H7 (cell line): ENCODE measurements at regions not wholly inside any gene's neighbourhood (a gene's known extent, or its start where the extent isn't known, plus 50 kb on each side); places are given as distances from the start of the nearest gene placed in this dataset.

Experiments used
- DNase-seq: peaks from one replicate; pipeline ENCODE4 v3.0.0; 2012
- H3K27me3 ChIP-seq: 2 replicates; pipeline ENCODE4 v1.6.0; 2011; ENCODE audit warnings: mild to moderate bottlenecking, low read length; ENCODE audit not compliant: control insufficient read depth, insufficient read depth
- H3K36me3 ChIP-seq: replicated peaks from 2 replicates; pipeline ENCODE4 v1.5.1; 2011; ENCODE audit warnings: low read length; ENCODE audit not compliant: control insufficient read depth, insufficient read depth
- H3K4me3 ChIP-seq: 2 replicates; pipeline ENCODE4 v1.5.1; 2011; ENCODE audit warnings: low read depth, mild to moderate bottlenecking, control low read depth, low read length, moderate library complexity; ENCODE audit not compliant: insufficient read depth

DNA sequence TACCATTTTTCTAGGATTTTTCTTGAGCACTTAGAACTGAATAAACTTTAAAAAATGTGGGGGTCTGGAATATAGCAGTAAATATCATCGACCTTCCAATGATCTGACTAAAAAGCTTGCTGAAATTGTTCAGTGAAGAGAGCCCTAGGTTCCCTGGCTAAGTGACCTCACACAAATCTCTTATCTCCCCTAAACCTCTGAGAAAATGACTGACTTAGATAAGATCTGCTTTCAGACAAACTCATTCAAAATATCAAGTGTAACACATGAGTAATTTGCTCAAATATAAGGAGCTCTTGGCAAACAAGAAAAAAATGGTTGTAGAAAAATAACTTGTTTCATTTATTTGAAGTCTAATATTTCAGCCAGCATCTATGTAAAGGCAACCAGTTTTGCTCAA, 441.7 kb upstream of the SLIT2 start:
- DNase-seq = no peak
- no peaks in the 10 kb centered on the region for H3K36me3 ChIP-seq

DNA sequence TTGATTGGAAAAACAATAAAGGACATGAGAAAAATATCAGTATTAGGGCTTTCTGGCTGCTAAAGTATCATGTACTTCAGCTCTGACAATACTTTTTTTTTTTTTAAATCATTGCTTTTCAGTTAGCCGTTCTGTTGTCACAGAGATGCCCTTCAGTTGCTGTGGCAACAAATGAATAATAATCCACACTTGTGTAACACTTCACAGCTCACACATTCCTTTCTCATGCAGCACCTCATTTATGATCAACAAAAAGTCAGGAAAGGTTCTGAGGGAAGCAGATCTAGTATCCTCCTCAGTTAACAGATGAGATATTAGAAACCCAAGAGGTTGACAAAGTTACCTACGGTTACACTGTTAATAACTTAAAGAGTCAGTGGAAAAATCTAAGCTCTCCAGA, 444.2 kb upstream of the SLIT2 start:
- Histone ChIP-seq H3K4me3 (no peak overlapping the region), H3K27me3 (no peaks in the 10 kb centered on the region), H3K36me3 (no peaks in the 10 kb centered on the region)
- no peak for DNase-seq

More for the DNA sequence above, 441.7 kb upstream of the SLIT2 start:
- H3K27me3 ChIP-seq = no peaks in the 10 kb centered on the region
- H3K4me3 ChIP-seq = no peak overlapping the region

GRCh38 chr4:19806865-19807264, 444.8 kb upstream of the SLIT2 start:
- no peak for DNase-seq
- no peaks in the 10 kb centered on the region for H3K27me3 ChIP-seq

DNA sequence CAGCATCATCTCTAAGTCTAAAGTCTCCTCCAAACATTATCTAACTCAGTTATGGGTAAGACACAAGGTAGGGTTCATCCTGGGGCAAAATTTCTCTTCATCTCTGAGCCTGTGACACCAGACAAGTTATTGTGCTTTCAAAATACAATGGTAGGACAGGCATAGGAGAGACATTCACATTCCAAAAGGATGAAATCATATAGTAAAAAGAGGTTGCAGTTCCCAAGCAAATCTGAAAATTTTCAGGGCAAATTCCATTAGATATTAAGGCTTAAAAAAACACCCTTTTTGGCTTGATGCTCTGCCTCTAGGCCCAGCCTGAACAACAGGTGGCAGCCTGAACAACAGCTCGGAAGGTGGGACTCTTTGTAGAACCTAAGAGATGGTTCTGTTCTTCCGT, 448.3 kb upstream of the SLIT2 start:
- Histone ChIP-seq H3K36me3 (no peaks in the 10 kb centered on the region), H3K27me3 (no peaks in the 10 kb centered on the region), H3K4me3 (no peak overlapping the region)
- DNase-seq = no peak

More at GRCh38 chr4:19806865-19807264, 444.8 kb upstream of the SLIT2 start:
- Histone ChIP-seq H3K4me3 (no peak overlapping the region), H3K36me3 (no peaks in the 10 kb centered on the region)

- Histone ChIP-seq H3K4me3 (no peak overlapping the region), H3K27me3 (no peaks in the 10 kb centered on the region), H3K36me3 (no peaks in the 10 kb centered on the region)
- no peak for DNase-seq
Observed at GRCh38 chr4:19793831-19794230, 457.9 kb upstream of the SLIT2 start.

- DNase-seq = no peak
- Histone ChIP-seq H3K36me3 (no peaks in the 10 kb centered on the region), H3K4me3 (no peak overlapping the region), H3K27me3 (no peaks in the 10 kb centered on the region)
Observed at GRCh38 chr4:19791422-19792123, 460.1 kb upstream of the SLIT2 start.

GRCh38 chr4:19786616-19787015, 465.1 kb upstream of the SLIT2 start:
- Histone ChIP-seq H3K27me3 (no peaks in the 10 kb centered on the region), H3K36me3 (no peaks in the 10 kb centered on the region), H3K4me3 (no peak overlapping the region)
- no peak for DNase-seq

- Histone ChIP-seq H3K27me3 (no peaks in the 10 kb centered on the region), H3K4me3 (no peak overlapping the region), H3K36me3 (no peaks in the 10 kb centered on the region)
- DNase-seq = no peak
Observed at GRCh38 chr4:19783667-19784223, 468.0 kb upstream of the SLIT2 start.

DNA sequence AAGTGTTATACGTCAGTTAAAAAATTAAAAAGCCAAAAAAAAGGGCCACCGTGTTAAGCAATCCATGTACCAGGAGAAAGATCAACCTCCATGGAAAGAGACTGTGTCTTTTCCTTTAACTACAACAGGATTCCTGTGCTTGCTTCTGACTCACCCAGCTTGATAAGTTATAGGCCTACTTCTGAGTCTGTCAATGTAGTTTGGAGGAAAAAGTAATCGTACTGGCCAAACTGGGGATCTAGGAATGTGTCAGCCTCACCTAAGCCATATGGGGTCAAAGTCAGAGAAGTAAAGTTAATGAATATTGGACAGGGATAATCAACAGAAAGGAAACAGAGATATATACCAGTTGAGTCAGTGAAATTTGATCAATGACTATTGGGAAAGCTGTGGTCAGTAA, 470.8 kb upstream of the SLIT2 start:
- no peak overlapping the region for H3K4me3 ChIP-seq
- H3K36me3 ChIP-seq = no peaks in the 10 kb centered on the region
- DNase-seq = no peak
- H3K27me3 ChIP-seq = no peaks in the 10 kb centered on the region

GRCh38 chr4:19776929-19777328, 474.8 kb upstream of the SLIT2 start:
- DNase-seq = no peak
- no peaks in the 10 kb centered on the region for H3K27me3 ChIP-seq
- no peak overlapping the region for H3K4me3 ChIP-seq
- H3K36me3 ChIP-seq = no peaks in the 10 kb centered on the region

DNA sequence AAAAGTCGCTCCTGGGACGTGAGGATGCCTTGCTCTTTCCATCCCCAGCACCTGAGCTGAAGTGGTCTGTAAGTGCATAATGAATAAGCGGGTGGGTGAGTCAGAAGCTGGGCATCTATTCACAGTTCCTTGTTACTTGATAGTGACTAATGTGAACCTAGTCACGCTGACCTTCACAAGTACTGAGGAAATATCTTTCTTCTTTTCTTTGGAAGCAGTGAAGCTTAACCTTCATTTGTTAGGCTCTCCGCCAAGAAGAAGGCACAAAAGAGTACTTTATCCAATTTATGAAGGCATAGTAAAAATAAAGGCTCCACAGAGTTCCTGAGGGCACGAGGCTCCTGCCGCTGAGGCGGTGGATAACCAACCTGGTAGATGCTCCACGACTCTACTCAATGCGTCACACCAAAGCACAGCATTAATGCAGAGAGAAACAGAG, 475.7 kb upstream of the SLIT2 start:
- Histone ChIP-seq H3K36me3 (no peaks in the 10 kb centered on the region), H3K27me3 (no peaks in the 10 kb centered on the region), H3K4me3 (no peak overlapping the region)
- no peak for DNase-seq

GRCh38 chr4:19774690-19775256, 476.9 kb upstream of the SLIT2 start:
- DNase-seq = no peak
- H3K4me3 ChIP-seq = no peak overlapping the region
- H3K36me3 ChIP-seq = no peaks in the 10 kb centered on the region
- H3K27me3 ChIP-seq = no peaks in the 10 kb centered on the region

GRCh38 chr4:19772581-19772980, 479.1 kb upstream of the SLIT2 start:
- H3K4me3 ChIP-seq = no peak overlapping the region
- H3K27me3 ChIP-seq = no peaks in the 10 kb centered on the region
- DNase-seq = no peak
- no peaks in the 10 kb centered on the region for H3K36me3 ChIP-seq

GRCh38 chr4:19756661-19757060, 495.0 kb upstream of the SLIT2 start:
- no peak for DNase-seq
- H3K4me3 ChIP-seq = no peak overlapping the region
- no peaks in the 10 kb centered on the region for H3K36me3 ChIP-seq
- H3K27me3 ChIP-seq = no peaks in the 10 kb centered on the region

GRCh38 chr4:19752599-19752998, 499.1 kb upstream of the SLIT2 start:
- DNase-seq = no peak
- no peaks in the 10 kb centered on the region for H3K36me3 ChIP-seq
- no peak overlapping the region for H3K4me3 ChIP-seq
- no peaks in the 10 kb centered on the region for H3K27me3 ChIP-seq
